ENCODE measurements at regions not wholly inside any gene's neighbourhood (a gene's known extent, or its start where the extent isn't known, plus 50 kb on each side); places are given as distances from the start of the nearest gene placed in this dataset.

- H3K27me3 Mint-ChIP-seq (ENCODE audit: insufficient read depth, low read depth, poor library complexity), result no peaks in the 10 kb centered on the region
- no peak for ATAC-seq
- no peaks in the 10 kb centered on the region for H3K79me2 ChIP-seq (replicated peaks; ENCODE audit: insufficient read depth)
- no peaks in the 10 kb centered on the region for H3K27me3 ChIP-seq (ENCODE audit: insufficient read depth)
- H3K9me3 Mint-ChIP-seq, result no peaks in the 10 kb centered on the region; the same call in 2 of the 3 replicates
- no peak overlapping the region for H3K4me3 ChIP-seq
- H3K4me3 Mint-ChIP-seq, result no peak overlapping the region
- no peak overlapping the region for H3K4me2 ChIP-seq
- H2AFZ ChIP-seq, result no peak overlapping the region
- no peaks in the 10 kb centered on the region for H3K4me1 ChIP-seq (ENCODE audit: insufficient read depth)
- no peak for DNase-seq (ENCODE audit: low spot score)
- no peaks in the 10 kb centered on the region for H3F3A ChIP-seq (replicated peaks; ENCODE audit: low read depth)
- no peaks in the 10 kb centered on the region for H3K36me3 ChIP-seq (ENCODE audit: insufficient read depth)
- H3K4me1 Mint-ChIP-seq, result peaks cover 4% of the 10 kb centered on the region; the same call in 2 of the 3 replicates
- no peak overlapping the region for H3K27ac ChIP-seq (ENCODE audit: low read depth)
- no peaks in the 10 kb centered on the region for H4K20me1 ChIP-seq (replicated peaks; ENCODE audit: insufficient read depth)
- H3K9me2 ChIP-seq (ENCODE audit: insufficient read depth), result 0 out of 2 replicates have a peak, but pooled peaks cover 3% of the 10 kb centered on the region
- H3K36me3 Mint-ChIP-seq (ENCODE audit: low read depth), result no peaks in the 10 kb centered on the region
- H3K27ac Mint-ChIP-seq, result no peak overlapping the region
- TF ChIP-seq POLR2AphosphoS5 (IDR thresholded peaks at IDR 0.05; ENCODE audit: low read depth) (no peak), CTCF (conservative IDR thresholded peaks at IDR 0.05; ENCODE audit: low read depth in 2 of 2) (no peak), JUNB (IDR thresholded peaks at IDR 0.05; ENCODE audit: unreplicated experiment) (no peak)
Measured at GRCh38 chr5:145685417-145685816, 149.7 kb downstream of the PRELID2 start.

GRCh38 chr5:145683431-145683830 is 151.7 kb downstream of the PRELID2 start:
- no peak overlapping the region for H3K27ac Mint-ChIP-seq
- Histone ChIP-seq H3K4me1 (ENCODE audit: insufficient read depth) (no peaks in the 10 kb centered on the region), H3F3A (replicated peaks; ENCODE audit: low read depth) (no peaks in the 10 kb centered on the region), H3K27ac (ENCODE audit: low read depth) (no peak overlapping the region), H4K20me1 (replicated peaks; ENCODE audit: insufficient read depth) (no peaks in the 10 kb centered on the region), H3K79me2 (replicated peaks; ENCODE audit: insufficient read depth) (no peaks in the 10 kb centered on the region), H3K36me3 (ENCODE audit: insufficient read depth) (no peaks in the 10 kb centered on the region), H3K4me3 (no peak overlapping the region), H3K9me2 (ENCODE audit: insufficient read depth) (0 out of 2 replicates have a peak, but pooled peaks cover 3% of the 10 kb centered on the region), H2AFZ (no peak overlapping the region), H3K4me2 (no peak overlapping the region), H3K27me3 (ENCODE audit: insufficient read depth) (no peaks in the 10 kb centered on the region)
- DNase-seq (ENCODE audit: low spot score), result no peak
- H3K36me3 Mint-ChIP-seq (ENCODE audit: low read depth), result no peaks in the 10 kb centered on the region
- H3K27me3 Mint-ChIP-seq (ENCODE audit: insufficient read depth, low read depth, poor library complexity), result no peaks in the 10 kb centered on the region
- no peak overlapping the region for H3K4me3 Mint-ChIP-seq
- H3K9me3 Mint-ChIP-seq, result no peaks in the 10 kb centered on the region; the same call in 2 of the 3 replicates
- H3K4me1 Mint-ChIP-seq, result peaks cover 6% of the 10 kb centered on the region; the same call in 2 of the 3 replicates
- ATAC-seq, result no peak
- TF ChIP-seq ETS1 (IDR thresholded peaks at IDR 0.05) (no peak), ZNF331 (CRISPR knock-in tag; IDR thresholded peaks at IDR 0.05; ENCODE audit: low read depth) (no peak), EZH2phosphoT487 (IDR thresholded peaks at IDR 0.05; ENCODE audit: unreplicated experiment) (no peak), STAT1 (IDR thresholded peaks at IDR 0.05; ENCODE audit: unreplicated experiment) (no peak), REST (IDR thresholded peaks at IDR 0.05; ENCODE audit: unreplicated experiment) (no peak), ZNF114 (CRISPR knock-in tag; IDR thresholded peaks at IDR 0.05) (no peak), CTCF (conservative IDR thresholded peaks at IDR 0.05; ENCODE audit: low read depth in 2 of 2) (no peak), POLR2AphosphoS5 (IDR thresholded peaks at IDR 0.05; ENCODE audit: low read depth) (no peak), CREB1 (CRISPR knock-in tag; IDR thresholded peaks at IDR 0.05; ENCODE audit: low read depth) (no peak), EZH2 (IDR thresholded peaks at IDR 0.05; ENCODE audit: low read depth, unreplicated experiment) (no peak)

All from GM23338 (cell line).